NCI-H2107 (cell line): ENCODE measurements at regions not wholly inside any gene's neighbourhood (a gene's known extent, or its start where the extent isn't known, plus 50 kb on each side); places are given as distances from the start of the nearest gene placed in this dataset.
"Not testable (repeated sequence)": the region's sequence is repeated elsewhere in the genome, so short reads cannot be mapped to it uniquely, and the experiment has no call there.

Experiments
- DNase-seq: peaks from one replicate; lab custom pipeline; 2025; lab: John Stamatoyannopoulos, UW

- no peak for DNase-seq
These were observed 97.1 kb downstream of the PLPPR4 start for GRCh38 chr1:99361406-99361805.

- no peak for DNase-seq
These were observed 99.2 kb downstream of the PLPPR4 start for GRCh38 chr1:99363531-99363930.

GRCh38 chr1:99365141-99365540 lies 100.8 kb downstream of the PLPPR4 start:
- no peak for DNase-seq

- no peak for DNase-seq
These were observed 101.3 kb downstream of the PLPPR4 start for GRCh38 chr1:99365545-99365944.

- no peak for DNase-seq
These were observed 104.9 kb downstream of the PLPPR4 start for GRCh38 chr1:99369154-99369553.

- no peak for DNase-seq
These were observed 106.2 kb downstream of the PLPPR4 start for GRCh38 chr1:99370476-99370875.

GRCh38 chr1:99371413-99371812 lies 107.1 kb downstream of the PLPPR4 start:
- no peak for DNase-seq

- DNase-seq, result no peak
These were observed 109.8 kb downstream of the PLPPR4 start for GRCh38 chr1:99374109-99374508.

- DNase-seq, result not testable (repeated sequence)
These were observed 110.4 kb downstream of the PLPPR4 start for GRCh38 chr1:99374693-99375092.

GRCh38 chr1:99384021-99384420 lies 119.7 kb downstream of the PLPPR4 start:
- DNase-seq, result no peak

GRCh38 chr1:99385852-99386251 lies 121.6 kb downstream of the PLPPR4 start:
- no peak for DNase-seq

GRCh38 chr1:99396389-99396788 lies 132.1 kb downstream of the PLPPR4 start:
- DNase-seq, result no peak

- no peak for DNase-seq
These were observed 132.7 kb downstream of the PLPPR4 start for GRCh38 chr1:99397029-99397428.

- no peak for DNase-seq
These were observed 133.6 kb downstream of the PLPPR4 start for GRCh38 chr1:99397863-99398262.

GRCh38 chr1:99401556-99401955 lies 137.3 kb downstream of the PLPPR4 start:
- not testable (repeated sequence) for DNase-seq

- DNase-seq, result not testable (repeated sequence)
These were observed 140.1 kb downstream of the PLPPR4 start for GRCh38 chr1:99404399-99404798.

- not testable (repeated sequence) for DNase-seq
These were observed 141.0 kb downstream of the PLPPR4 start for GRCh38 chr1:99405325-99405724.

GRCh38 chr1:99407018-99407417 lies 142.7 kb downstream of the PLPPR4 start:
- no peak for DNase-seq

GRCh38 chr1:99424087-99424486 lies 159.8 kb downstream of the PLPPR4 start:
- no peak for DNase-seq

GRCh38 chr1:99429754-99430153 lies 165.5 kb downstream of the PLPPR4 start:
- no peak for DNase-seq

GRCh38 chr1:99438656-99439230 lies 174.5 kb downstream of the PLPPR4 start:
- DNase-seq, result no peak

- no peak for DNase-seq
These were observed 175.3 kb downstream of the PLPPR4 start for GRCh38 chr1:99439433-99440075.

GRCh38 chr1:99441299-99442095 lies 177.2 kb downstream of the PLPPR4 start:
- DNase-seq, result no peak
